Tibial nerve (tissue), 4 donors: ENCODE measurements at regions not wholly inside any gene's neighbourhood (a gene's known extent, or its start where the extent isn't known, plus 50 kb on each side); places are given as distances from the start of the nearest gene placed in this dataset.

Source experiments
- DNase-seq, 2 donors: peaks; one replicate each; pipeline ENCODE4 v3.0.0-alpha.2; 2019; ENCODE audit warnings: low spot score in 2 of 2
- H3K27ac ChIP-seq, 4 donors: fragments of 200-600 bp; sonication (generic) in 3 of 4; one replicate each; pipeline ENCODE4 v1.5.1; 2017 to 2019; ENCODE audit warnings: mild to moderate bottlenecking in 1 of 4
- H3K27me3 ChIP-seq, 2 donors: fragments of 200-600 bp; sonication (generic) in 1 of 2; one replicate each; pipeline versions ENCODE4 v1.5.1 to v1.6.0; 2017 to 2019
- H3K36me3 ChIP-seq, 3 donors: fragments of 200-600 bp; sonication (generic); one replicate each; pipeline ENCODE4 v1.5.1; 2018 to 2019
- H3K4me1 ChIP-seq, 4 donors: fragments of 200-600 bp; sonication (generic) in 3 of 4; one replicate each; pipeline ENCODE4 v1.5.1; 2017 to 2019
- H3K4me3 ChIP-seq, 4 donors: fragments of 200-600 bp; sonication (generic) in 3 of 4; one replicate each; pipeline ENCODE4 v1.5.1; 2017 to 2019; ENCODE audit warnings: mild to moderate bottlenecking in 1 of 4, moderate library complexity in 1 of 4
- H3K9me3 ChIP-seq, 4 donors: fragments of 200-600 bp; sonication (generic) in 3 of 4; one replicate each; pipeline ENCODE4 v1.5.1; 2017 to 2019
- CTCF ChIP-seq, 5 experiments: fragments of 200-600 bp in 3 of 5; fragments of 450-650 bp in 2 of 5; sonication (generic) in 3 of 5; IDR thresholded peaks; one replicate each; pipeline ENCODE4 v1.5.1; 2016 to 2019; ENCODE audit warnings: antibody characterized with exemption in 5 of 5, mild to moderate bottlenecking in 3 of 5, moderate library complexity in 2 of 5
- EP300 ChIP-seq, 2 donors: sonication (generic); formaldehyde crosslinking; IDR thresholded peaks; one replicate each; pipeline ENCODE4 v1.6.1; 2017; ENCODE audit warnings: antibody characterized with exemption in 2 of 2, mild to moderate bottlenecking in 1 of 2
- POLR2A ChIP-seq, 2 donors: fragments of 450-650 bp; IDR thresholded peaks; one replicate each; pipeline ENCODE4 v1.6.1; 2017; ENCODE audit warnings: antibody characterized with exemption in 2 of 2, mild to moderate bottlenecking in 2 of 2, moderate library complexity in 2 of 2
- WGBS, 2 donors: methylation state at CpG; one replicate each; pipeline ENCODE4 v1.1.5; 2018; 5-methylcytosine and 5-hydroxymethylcytosine counted together

- H3K9me3 ChIP-seq = no peaks in the 10 kb centered on the region
- DNase-seq = no peak
- no peaks in the 10 kb centered on the region for H3K36me3 ChIP-seq
- 85 to 89% methylated on average over 4 of the region's 4 CpGs for WGBS, 2 donors
- peaks cover 0 to 27% (median 4%) of the 10 kb centered on the region in 4 donors for H3K4me1 ChIP-seq
- H3K27me3 ChIP-seq = no peaks in the 10 kb centered on the region
- no peak overlapping the region for H3K4me3 ChIP-seq
- TF ChIP-seq EP300 (IDR thresholded peaks at IDR 0.05) (no peak), POLR2A (IDR thresholded peaks at IDR 0.05) (no peak), CTCF (IDR thresholded peaks at IDR 0.05) (no peak)
- no peak overlapping the region for H3K27ac ChIP-seq
Measured at GRCh38 chr5:68480335-68480940, 264.9 kb downstream of the PIK3R1 start.

- no peak overlapping the region for H3K27ac ChIP-seq
- H3K9me3 ChIP-seq = peaks cover 0 to 3% (median 0%) of the 10 kb centered on the region in 4 donors
- H3K27me3 ChIP-seq = no peaks in the 10 kb centered on the region
- peaks cover 0 to 23% (median 4%) of the 10 kb centered on the region in 4 donors for H3K4me1 ChIP-seq
- TF ChIP-seq POLR2A (IDR thresholded peaks at IDR 0.05) = no peak
- no peak for TF ChIP-seq CTCF (IDR thresholded peaks at IDR 0.05)
- TF ChIP-seq EP300 (IDR thresholded peaks at IDR 0.05) = no peak
- DNase-seq = no peak
- H3K4me3 ChIP-seq = no peak overlapping the region
- no peaks in the 10 kb centered on the region for H3K36me3 ChIP-seq
- 84 to 86% methylated on average over 2 of the region's 2 CpGs for WGBS, 2 donors
Measured at GRCh38 chr5:68482199-68482598, 266.6 kb downstream of the PIK3R1 start.

GRCh38 chr5:68484307-68485068 is 268.9 kb downstream of the PIK3R1 start:
- Histone ChIP-seq H3K27ac (no peak overlapping the region), H3K4me1 (peaks cover 0 to 7% (median 1%) of the 10 kb centered on the region in 4 donors), H3K9me3 (peaks cover 0 to 17% (median 0%) of the 10 kb centered on the region in 4 donors), H3K27me3 (no peaks in the 10 kb centered on the region), H3K36me3 (no peaks in the 10 kb centered on the region), H3K4me3 (no peak overlapping the region)
- TF ChIP-seq POLR2A (IDR thresholded peaks at IDR 0.05) (no peak), CTCF (IDR thresholded peaks at IDR 0.05) (no peak), EP300 (IDR thresholded peaks at IDR 0.05) (no peak)
- DNase-seq = no peak
- 67 to 68% methylated on average over 4 of the region's 4 CpGs for WGBS, 2 donors

- no peak for DNase-seq
- TF ChIP-seq CTCF (IDR thresholded peaks at IDR 0.05) = no peak
- TF ChIP-seq POLR2A (IDR thresholded peaks at IDR 0.05) = no peak
- TF ChIP-seq EP300 (IDR thresholded peaks at IDR 0.05) = no peak
- Histone ChIP-seq H3K27me3 (no peaks in the 10 kb centered on the region), H3K36me3 (no peaks in the 10 kb centered on the region), H3K9me3 (peaks cover 0 to 17% (median 0%) of the 10 kb centered on the region in 4 donors), H3K27ac (no peak overlapping the region), H3K4me3 (no peak overlapping the region), H3K4me1 (no peaks in the 10 kb centered on the region)
- WGBS, 2 donors = 89 to 93% methylated on average over 1 of the region's 1 CpG
Measured at GRCh38 chr5:68489556-68489955, 274.0 kb downstream of the PIK3R1 start.

- no peaks in the 10 kb centered on the region for H3K36me3 ChIP-seq
- WGBS, 2 donors = 70 to 90% methylated on average over 2 of the region's 2 CpGs
- H3K27ac ChIP-seq = no peak overlapping the region
- TF ChIP-seq EP300 (IDR thresholded peaks at IDR 0.05) (no peak), CTCF (IDR thresholded peaks at IDR 0.05) (no peak), POLR2A (IDR thresholded peaks at IDR 0.05) (no peak)
- no peaks in the 10 kb centered on the region for H3K27me3 ChIP-seq
- no peak for DNase-seq
- no peaks in the 10 kb centered on the region for H3K4me1 ChIP-seq
- H3K4me3 ChIP-seq = no peak overlapping the region
- peaks cover 0 to 17% (median 0%) of the 10 kb centered on the region in 4 donors for H3K9me3 ChIP-seq
Measured at GRCh38 chr5:68490406-68490805, 274.9 kb downstream of the PIK3R1 start.
